HG02852 (cell line): ENCODE measurements at regions not wholly inside any gene's neighbourhood (a gene's known extent, or its start where the extent isn't known, plus 50 kb on each side); places are given as distances from the start of the nearest gene placed in this dataset.
A peak's percentile ranks its signal among the peaks of the same experiment; 100 is the strongest.

Experiments used
- ATAC-seq: cut with Tn5 transposase; IDR thresholded peaks from one replicate; pipeline ENCODE4 v1.9.1; 2021; ENCODE audit warnings: mild to moderate bottlenecking, moderate library complexity; ENCODE audit not compliant: unreplicated experiment

GRCh38 chr7:42502022-42502421 is 265.0 kb upstream of the GLI3 start:
- no peak for ATAC-seq

- no peak for ATAC-seq
Observed at GRCh38 chr7:42495256-42495655, 258.2 kb upstream of the GLI3 start.

GRCh38 chr7:42494736-42495135 is 257.7 kb upstream of the GLI3 start:
- ATAC-seq, result no peak

- ATAC-seq, result no peak
Observed at GRCh38 chr7:42494199-42494710, 257.2 kb upstream of the GLI3 start.

GRCh38 chr7:42493436-42494198 is 256.6 kb upstream of the GLI3 start:
- no peak for ATAC-seq

- ATAC-seq, result no peak
Observed at GRCh38 chr7:42492920-42493319, 255.9 kb upstream of the GLI3 start.

GRCh38 chr7:42491106-42491505 is 254.1 kb upstream of the GLI3 start:
- ATAC-seq, result no peak

GRCh38 chr7:42489299-42489698 is 252.3 kb upstream of the GLI3 start:
- no peak for ATAC-seq

- no peak for ATAC-seq
Observed at GRCh38 chr7:42485301-42485766, 248.3 kb upstream of the GLI3 start.

- ATAC-seq, result no peak
Observed at GRCh38 chr7:42483886-42484285, 246.9 kb upstream of the GLI3 start.

- no peak for ATAC-seq
Observed at GRCh38 chr7:42479816-42480633, 243.0 kb upstream of the GLI3 start.

GRCh38 chr7:42479452-42479815 is 242.4 kb upstream of the GLI3 start:
- no peak for ATAC-seq

GRCh38 chr7:42478717-42479116 is 241.7 kb upstream of the GLI3 start:
- ATAC-seq, result no peak

- no peak for ATAC-seq
Observed at GRCh38 chr7:42476255-42476654, 239.2 kb upstream of the GLI3 start.

- no peak for ATAC-seq
Observed at GRCh38 chr7:42475082-42475481, 238.1 kb upstream of the GLI3 start.

GRCh38 chr7:42473099-42473498 is 236.1 kb upstream of the GLI3 start:
- ATAC-seq, result no peak

- peak; percentile 57 for ATAC-seq
Observed at GRCh38 chr7:42471573-42472174, 234.7 kb upstream of the GLI3 start.

GRCh38 chr7:42469341-42469740 is 232.3 kb upstream of the GLI3 start:
- no peak for ATAC-seq

- no peak for ATAC-seq
Observed at GRCh38 chr7:42468471-42468870, 231.5 kb upstream of the GLI3 start.

GRCh38 chr7:42461537-42461936 is 224.5 kb upstream of the GLI3 start:
- ATAC-seq, result no peak

GRCh38 chr7:42460933-42461332 is 223.9 kb upstream of the GLI3 start:
- no peak for ATAC-seq

GRCh38 chr7:42460148-42460547 is 223.1 kb upstream of the GLI3 start:
- no peak for ATAC-seq
